ENCODE measurements at regions not wholly inside any gene's neighbourhood (a gene's known extent, or its start where the extent isn't known, plus 50 kb on each side); places are given as distances from the start of the nearest gene placed in this dataset.

GRCh38 chr20:52820641-52821292 lies 151.4 kb upstream of the TSHZ2 start:
- no peak for DNase-seq (ENCODE audit: low spot score)

- no peak for DNase-seq (ENCODE audit: low spot score)
Observed at GRCh38 chr20:52818491-52818890, 153.7 kb upstream of the TSHZ2 start.

GRCh38 chr20:52817981-52818380 lies 154.2 kb upstream of the TSHZ2 start:
- DNase-seq (ENCODE audit: low spot score), result no peak

- no peak for DNase-seq (ENCODE audit: low spot score)
Observed at GRCh38 chr20:52817511-52817910, 154.6 kb upstream of the TSHZ2 start.

- DNase-seq (ENCODE audit: low spot score), result no peak
Observed at GRCh38 chr20:52814371-52814770, 157.8 kb upstream of the TSHZ2 start.

GRCh38 chr20:52812231-52812847 lies 159.8 kb upstream of the TSHZ2 start:
- DNase-seq (ENCODE audit: low spot score), result no peak

- no peak for DNase-seq (ENCODE audit: low spot score)
Observed at GRCh38 chr20:52809003-52809402, 163.2 kb upstream of the TSHZ2 start.

GRCh38 chr20:52806918-52807317 lies 165.2 kb upstream of the TSHZ2 start:
- no peak for DNase-seq (ENCODE audit: low spot score)

- DNase-seq (ENCODE audit: low spot score), result no peak
Observed at GRCh38 chr20:52805843-52806242, 166.3 kb upstream of the TSHZ2 start.

- no peak for DNase-seq (ENCODE audit: low spot score)
Observed at GRCh38 chr20:52805296-52805571, 166.9 kb upstream of the TSHZ2 start.

- no peak for DNase-seq (ENCODE audit: low spot score)
Observed at GRCh38 chr20:52804497-52805295, 167.5 kb upstream of the TSHZ2 start.

- DNase-seq (ENCODE audit: low spot score), result peak; percentile 47
Observed at GRCh38 chr20:52801628-52802006, 170.5 kb upstream of the TSHZ2 start.

GRCh38 chr20:52800734-52801627 lies 171.2 kb upstream of the TSHZ2 start:
- DNase-seq (ENCODE audit: low spot score), result no peak

GRCh38 chr20:52799130-52799529 lies 173.0 kb upstream of the TSHZ2 start:
- DNase-seq (ENCODE audit: low spot score), result no peak

GRCh38 chr20:52798124-52798523 lies 174.0 kb upstream of the TSHZ2 start:
- no peak for DNase-seq (ENCODE audit: low spot score)

GRCh38 chr20:52794853-52795252 lies 177.3 kb upstream of the TSHZ2 start:
- DNase-seq (ENCODE audit: low spot score), result no peak

GRCh38 chr20:52793339-52793963 lies 178.7 kb upstream of the TSHZ2 start:
- DNase-seq (ENCODE audit: low spot score), result no peak

GRCh38 chr20:52791091-52791490 lies 181.1 kb upstream of the TSHZ2 start:
- no peak for DNase-seq (ENCODE audit: low spot score)

- no peak for DNase-seq (ENCODE audit: low spot score)
Observed at GRCh38 chr20:52789716-52790115, 182.4 kb upstream of the TSHZ2 start.

GRCh38 chr20:52787962-52788361 lies 184.2 kb upstream of the TSHZ2 start:
- DNase-seq (ENCODE audit: low spot score), result no peak

GRCh38 chr20:52787216-52787615 lies 184.9 kb upstream of the TSHZ2 start:
- no peak for DNase-seq (ENCODE audit: low spot score)

GRCh38 chr20:52785679-52786078 lies 186.5 kb upstream of the TSHZ2 start:
- DNase-seq (ENCODE audit: low spot score), result no peak

Data from ureter (tissue), 1 donor.